HL-60 (cell line): ENCODE measurements at regions not wholly inside any gene's neighbourhood (a gene's known extent, or its start where the extent isn't known, plus 50 kb on each side); places are given as distances from the start of the nearest gene placed in this dataset.

ENCODE experiments used
- GABPA ChIP-seq: IDR thresholded peaks from 2 replicates; pipeline ENCODE4 v1.6.1; 2012; ENCODE audit warnings: low read depth
- POLR2AphosphoS5 ChIP-seq: IDR thresholded peaks from 2 replicates; pipeline ENCODE4 v1.6.1; 2012; ENCODE audit warnings: low read depth
- TF ChIP-seq, protein P1 (sequence below): IDR thresholded peaks from one replicate; pipeline ENCODE4 v1.5.1; 2011; ENCODE audit warnings: low read length, control low read depth, inconsistent platforms; ENCODE audit not compliant: insufficient read depth
- TF ChIP-seq, protein P2 (sequence below): IDR thresholded peaks from 2 replicates; pipeline ENCODE4 v1.6.1; 2012; ENCODE audit warnings: low read depth; ENCODE audit not compliant: insufficient replicate concordance

DNA sequence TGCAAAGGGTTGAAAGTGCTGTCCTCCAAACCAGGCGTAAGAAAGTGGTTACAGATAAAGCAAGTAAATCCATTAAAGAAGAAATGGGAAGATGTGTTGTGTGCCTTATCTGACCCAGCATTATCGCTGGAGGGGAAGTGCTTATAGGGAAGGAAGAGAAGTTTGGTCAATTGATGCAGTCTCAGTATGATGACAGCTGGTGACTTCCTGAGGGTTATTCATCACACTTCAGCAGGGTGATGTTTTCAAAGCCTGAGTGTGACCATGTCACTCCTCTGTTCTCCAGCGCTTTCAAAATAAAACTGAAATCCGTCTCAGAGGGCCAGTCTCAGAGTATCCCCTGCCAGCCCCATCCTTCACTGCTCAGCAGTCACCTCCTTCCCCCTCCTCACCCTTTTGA is 505.4 kb upstream of the RBFOX1 start:
- TF ChIP-seq POLR2AphosphoS5 (no peak), GABPA (no peak)
- TF ChIP-seq, protein P1, sequence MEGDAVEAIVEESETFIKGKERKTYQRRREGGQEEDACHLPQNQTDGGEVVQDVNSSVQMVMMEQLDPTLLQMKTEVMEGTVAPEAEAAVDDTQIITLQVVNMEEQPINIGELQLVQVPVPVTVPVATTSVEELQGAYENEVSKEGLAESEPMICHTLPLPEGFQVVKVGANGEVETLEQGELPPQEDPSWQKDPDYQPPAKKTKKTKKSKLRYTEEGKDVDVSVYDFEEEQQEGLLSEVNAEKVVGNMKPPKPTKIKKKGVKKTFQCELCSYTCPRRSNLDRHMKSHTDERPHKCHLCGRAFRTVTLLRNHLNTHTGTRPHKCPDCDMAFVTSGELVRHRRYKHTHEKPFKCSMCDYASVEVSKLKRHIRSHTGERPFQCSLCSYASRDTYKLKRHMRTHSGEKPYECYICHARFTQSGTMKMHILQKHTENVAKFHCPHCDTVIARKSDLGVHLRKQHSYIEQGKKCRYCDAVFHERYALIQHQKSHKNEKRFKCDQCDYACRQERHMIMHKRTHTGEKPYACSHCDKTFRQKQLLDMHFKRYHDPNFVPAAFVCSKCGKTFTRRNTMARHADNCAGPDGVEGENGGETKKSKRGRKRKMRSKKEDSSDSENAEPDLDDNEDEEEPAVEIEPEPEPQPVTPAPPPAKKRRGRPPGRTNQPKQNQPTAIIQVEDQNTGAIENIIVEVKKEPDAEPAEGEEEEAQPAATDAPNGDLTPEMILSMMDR = no peak
- TF ChIP-seq, protein P2, sequence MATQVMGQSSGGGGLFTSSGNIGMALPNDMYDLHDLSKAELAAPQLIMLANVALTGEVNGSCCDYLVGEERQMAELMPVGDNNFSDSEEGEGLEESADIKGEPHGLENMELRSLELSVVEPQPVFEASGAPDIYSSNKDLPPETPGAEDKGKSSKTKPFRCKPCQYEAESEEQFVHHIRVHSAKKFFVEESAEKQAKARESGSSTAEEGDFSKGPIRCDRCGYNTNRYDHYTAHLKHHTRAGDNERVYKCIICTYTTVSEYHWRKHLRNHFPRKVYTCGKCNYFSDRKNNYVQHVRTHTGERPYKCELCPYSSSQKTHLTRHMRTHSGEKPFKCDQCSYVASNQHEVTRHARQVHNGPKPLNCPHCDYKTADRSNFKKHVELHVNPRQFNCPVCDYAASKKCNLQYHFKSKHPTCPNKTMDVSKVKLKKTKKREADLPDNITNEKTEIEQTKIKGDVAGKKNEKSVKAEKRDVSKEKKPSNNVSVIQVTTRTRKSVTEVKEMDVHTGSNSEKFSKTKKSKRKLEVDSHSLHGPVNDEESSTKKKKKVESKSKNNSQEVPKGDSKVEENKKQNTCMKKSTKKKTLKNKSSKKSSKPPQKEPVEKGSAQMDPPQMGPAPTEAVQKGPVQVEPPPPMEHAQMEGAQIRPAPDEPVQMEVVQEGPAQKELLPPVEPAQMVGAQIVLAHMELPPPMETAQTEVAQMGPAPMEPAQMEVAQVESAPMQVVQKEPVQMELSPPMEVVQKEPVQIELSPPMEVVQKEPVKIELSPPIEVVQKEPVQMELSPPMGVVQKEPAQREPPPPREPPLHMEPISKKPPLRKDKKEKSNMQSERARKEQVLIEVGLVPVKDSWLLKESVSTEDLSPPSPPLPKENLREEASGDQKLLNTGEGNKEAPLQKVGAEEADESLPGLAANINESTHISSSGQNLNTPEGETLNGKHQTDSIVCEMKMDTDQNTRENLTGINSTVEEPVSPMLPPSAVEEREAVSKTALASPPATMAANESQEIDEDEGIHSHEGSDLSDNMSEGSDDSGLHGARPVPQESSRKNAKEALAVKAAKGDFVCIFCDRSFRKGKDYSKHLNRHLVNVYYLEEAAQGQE = no peak
